H9 (cell line): ENCODE measurements at regions not wholly inside any gene's neighbourhood (a gene's known extent, or its start where the extent isn't known, plus 50 kb on each side); places are given as distances from the start of the nearest gene placed in this dataset.

ENCODE experiments used
- DNase-seq: peaks from one replicate; pipeline ENCODE4 v3.0.0-alpha.2; 2017
- H2AFZ ChIP-seq: one replicate; pipeline ENCODE4 v1.6.1; 2013; ENCODE audit warnings: mild to moderate bottlenecking, low read length, control low read depth, moderate library complexity
- H2AK5ac ChIP-seq: 2 replicates; pipeline ENCODE4 v1.6.1; 2013; ENCODE audit warnings: low read length, control low read depth, mixed read lengths; ENCODE audit not compliant: insufficient read length
- H2BK120ac ChIP-seq: one replicate; pipeline ENCODE4 v1.6.1; 2013; ENCODE audit warnings: low read depth, mild to moderate bottlenecking, low read length, control low read depth, inconsistent platforms; ENCODE audit not compliant: poor library complexity, severe bottlenecking
- H2BK12ac ChIP-seq: 2 replicates; pipeline ENCODE4 v1.6.1; 2013; ENCODE audit warnings: low read length, control low read depth, mixed read lengths, low read depth; ENCODE audit not compliant: insufficient read length
- H2BK15ac ChIP-seq: 2 replicates; pipeline ENCODE4 v1.6.1; 2013; ENCODE audit warnings: low read depth, low read length, control low read depth
- H2BK20ac ChIP-seq: one replicate; pipeline ENCODE4 v1.6.1; 2013; ENCODE audit warnings: low read depth, mild to moderate bottlenecking, low read length, control low read depth, inconsistent platforms; ENCODE audit not compliant: poor library complexity, severe bottlenecking
- H2BK5ac ChIP-seq: 2 replicates; pipeline ENCODE4 v1.6.1; 2013; ENCODE audit warnings: low read length, control low read depth, mixed read lengths; ENCODE audit not compliant: insufficient read length
- H3K14ac ChIP-seq: 2 replicates; pipeline ENCODE4 v1.6.1; 2013; ENCODE audit warnings: low read length, control low read depth; ENCODE audit not compliant: insufficient read depth
- H3K18ac ChIP-seq: 2 replicates; pipeline ENCODE4 v1.6.1; 2013; ENCODE audit warnings: low read depth, mild to moderate bottlenecking, mixed read lengths, low read length, control low read depth; ENCODE audit not compliant: insufficient read length
- H3K23ac ChIP-seq: 2 replicates; pipeline ENCODE4 v1.6.1; 2013; ENCODE audit warnings: low read length, control low read depth, mixed read lengths, low read depth; ENCODE audit not compliant: insufficient read length
- H3K23me2 ChIP-seq: 2 replicates; pipeline ENCODE4 v1.6.1; 2013; ENCODE audit warnings: low read depth, mild to moderate bottlenecking, mixed read lengths, low read length, control low read depth; ENCODE audit not compliant: insufficient read length, poor library complexity, severe bottlenecking
- H3K27ac ChIP-seq: 2 replicates; pipeline ENCODE4 v1.5.1; 2013; ENCODE audit warnings: low read length, control low read depth, mixed read lengths, low read depth; ENCODE audit not compliant: insufficient read length
- H3K27me3 ChIP-seq: 2 replicates; pipeline ENCODE4 v1.6.1; 2013; ENCODE audit warnings: low read length, control low read depth, inconsistent platforms; ENCODE audit not compliant: insufficient read depth
- H3K4ac ChIP-seq: 2 replicates; pipeline ENCODE4 v1.6.1; 2013; ENCODE audit warnings: low read depth, mild to moderate bottlenecking, control low read depth, inconsistent platforms, low read length, moderate library complexity
- H3K4me1 ChIP-seq: 2 replicates; pipeline ENCODE4 v1.6.1; 2013; ENCODE audit warnings: low read length, control low read depth, inconsistent platforms; ENCODE audit not compliant: insufficient read depth
- H3K4me2 ChIP-seq: 2 replicates; pipeline ENCODE4 v1.6.1; 2013; ENCODE audit warnings: low read length, control low read depth, mixed read lengths; ENCODE audit not compliant: insufficient read length, insufficient read depth
- H3K56ac ChIP-seq: 2 replicates; pipeline ENCODE4 v1.6.1; 2013; ENCODE audit warnings: low read depth, mild to moderate bottlenecking, mixed read lengths, low read length, control low read depth; ENCODE audit not compliant: insufficient read length
- H3K79me1 ChIP-seq: 2 replicates; pipeline ENCODE4 v1.6.1; 2013; ENCODE audit warnings: low read depth, mild to moderate bottlenecking, moderate library complexity, low read length, control low read depth, inconsistent platforms; ENCODE audit not compliant: insufficient read depth, poor library complexity, severe bottlenecking
- H3K79me2 ChIP-seq: 2 replicates; pipeline ENCODE4 v1.6.1; 2013; ENCODE audit warnings: low read length, control low read depth, inconsistent platforms; ENCODE audit not compliant: insufficient read depth
- H3K9ac ChIP-seq: 2 replicates; pipeline ENCODE4 v1.6.1; 2013; ENCODE audit warnings: low read length, control low read depth, mixed read lengths; ENCODE audit not compliant: insufficient read length; ENCODE audit errors: extremely low read depth
- H3K9me3 ChIP-seq: one replicate; pipeline ENCODE4 v1.6.1; 2013; ENCODE audit warnings: low read depth, low read length, inconsistent platforms; ENCODE audit not compliant: control insufficient read depth
- H3T11ph ChIP-seq: one replicate; pipeline ENCODE4 v1.6.1; 2013; ENCODE audit warnings: mild to moderate bottlenecking, low read length, control low read depth, inconsistent platforms
- H4K20me1 ChIP-seq: one replicate; pipeline ENCODE4 v1.6.1; 2013; ENCODE audit not compliant: control insufficient read depth, insufficient read length, insufficient read depth
- H4K5ac ChIP-seq: 2 replicates; pipeline ENCODE4 v1.6.1; 2013; ENCODE audit warnings: low read depth, mild to moderate bottlenecking, mixed read lengths, low read length, control low read depth; ENCODE audit not compliant: insufficient read length
- H4K8ac ChIP-seq: replicated peaks from 2 replicates; pipeline ENCODE4 v1.6.1; 2013; ENCODE audit warnings: low read length, control low read depth, mixed read lengths, low read depth; ENCODE audit not compliant: insufficient read length
- H4K91ac ChIP-seq: 2 replicates; pipeline ENCODE4 v1.6.1; 2013; ENCODE audit warnings: low read depth, mild to moderate bottlenecking, moderate library complexity, mixed read lengths, low read length, control low read depth; ENCODE audit not compliant: insufficient read length
- H3K27ac Mint-ChIP-seq, 3 experiments: 2 replicates in 2 of 3; 3 replicates in 1 of 3; pipeline ENCODE4 v1.8.0; 2020 to 2021; ENCODE audit warnings: mixed read lengths in 3 of 3, mild to moderate bottlenecking in 1 of 3, moderate library complexity in 1 of 3
- H3K27me3 Mint-ChIP-seq: 2 replicates; pipeline ENCODE4 v1.8.0; 2021; ENCODE audit warnings: low read depth, mild to moderate bottlenecking, moderate library complexity, mixed read lengths
- H3K36me3 Mint-ChIP-seq, 3 experiments: 2 replicates in 2 of 3; 3 replicates in 1 of 3; pipeline ENCODE4 v1.8.0; 2020 to 2021; ENCODE audit warnings: low read depth in 3 of 3, mixed read lengths in 3 of 3; ENCODE audit not compliant: insufficient read depth in 1 of 3
- H3K4me1 Mint-ChIP-seq, 2 experiments: 2 replicates each; pipeline ENCODE4 v1.8.0; 2020; ENCODE audit warnings: mixed read lengths in 2 of 2
- H3K4me3 Mint-ChIP-seq, 2 experiments: 2 replicates in 1 of 2; 3 replicates in 1 of 2; pipeline ENCODE4 v1.8.0; 2020 to 2021; ENCODE audit warnings: mild to moderate bottlenecking in 2 of 2, mixed read lengths in 2 of 2, moderate library complexity in 1 of 2
- H3K9me3 Mint-ChIP-seq, 2 experiments: 2 replicates in 1 of 2; 3 replicates in 1 of 2; pipeline ENCODE4 v1.8.0; 2020; ENCODE audit warnings: mild to moderate bottlenecking in 2 of 2, mixed read lengths in 2 of 2, moderate library complexity in 1 of 2
- CTCF ChIP-seq: fragments of 200-600 bp; sonication (generic); conservative IDR thresholded peaks from 3 replicates; pipeline ENCODE4 v1.8.0; 2021; ENCODE audit warnings: antibody characterized with exemption, mild to moderate bottlenecking
- WGBS: extraction: QIAGEN DNeasy Blood & Tissue Kit; methylation state at CpG from one replicate; pipeline ENCODE4 v1.1.7; 2013; ENCODE audit warnings: missing lambda C conversion rate, low lambda C conversion rate, mixed read lengths; ENCODE audit not compliant: insufficient read length; ENCODE audit errors: extremely low coverage; 5-methylcytosine and 5-hydroxymethylcytosine counted together

- Histone ChIP-seq H4K8ac (no peak overlapping the region), H4K91ac (no peak overlapping the region), H2BK5ac (no peak overlapping the region), H3K27ac (no peak overlapping the region), H2AK5ac (no peak overlapping the region), H2AFZ (no peak overlapping the region), H3K14ac (no peak overlapping the region), H4K20me1 (no peaks in the 10 kb centered on the region), H2BK12ac (no peak overlapping the region), H3K9ac (no peak overlapping the region), H3K4ac (no peak overlapping the region), H3K56ac (no peak overlapping the region), H3K79me2 (no peaks in the 10 kb centered on the region), H3K18ac (no peak overlapping the region), H3K79me1 (no peaks in the 10 kb centered on the region), H3K23ac (no peak overlapping the region), H3K23me2 (no peaks in the 10 kb centered on the region), H3K4me2 (no peak overlapping the region), H3T11ph (no peak overlapping the region), H4K5ac (no peak overlapping the region), H2BK120ac (no peak overlapping the region), H3K27me3 (no peaks in the 10 kb centered on the region), H3K4me1 (no peaks in the 10 kb centered on the region), H2BK15ac (no peak overlapping the region), H2BK20ac (no peak overlapping the region), H3K9me3 (no peaks in the 10 kb centered on the region)
- no peaks in the 10 kb centered on the region; the same call in 1 of the 2 replicates for H3K27me3 Mint-ChIP-seq
- DNase-seq = no peak
- H3K4me3 Mint-ChIP-seq = no peak overlapping the region
- no peak for TF ChIP-seq CTCF
- H3K36me3 Mint-ChIP-seq = no peaks in the 10 kb centered on the region
- WGBS = no CpG with 5 or more reads among the region's 5 CpGs
- H3K9me3 Mint-ChIP-seq = peaks cover 0 to 3% of the 10 kb centered on the region in 2 experiments; a peak in 1 of 5 replicates
- no peaks in the 10 kb centered on the region for H3K4me1 Mint-ChIP-seq
- no peak overlapping the region for H3K27ac Mint-ChIP-seq
Measured at GRCh38 chr11:112460141-112460540, 199.5 kb upstream of the PLET1 start.
